AG09309 (cell line): ENCODE measurements at regions not wholly inside any gene's neighbourhood (a gene's known extent, or its start where the extent isn't known, plus 50 kb on each side); places are given as distances from the start of the nearest gene placed in this dataset.

ENCODE experiments used
- DNase-seq: peaks from one replicate; pipeline ENCODE4 v3.0.0-alpha.2; 2010; ENCODE audit warnings: low read depth
- H3K4me3 ChIP-seq: 2 replicates; pipeline ENCODE4 v1.5.1; 2011; ENCODE audit warnings: mild to moderate bottlenecking, low read depth, low read length, moderate library complexity; ENCODE audit not compliant: control insufficient read depth
- CTCF ChIP-seq: IDR thresholded peaks from 2 replicates; pipeline ENCODE4 v1.5.1; 2011; ENCODE audit warnings: mild to moderate bottlenecking, low read depth, low read length, inconsistent platforms; ENCODE audit not compliant: insufficient read depth, control insufficient read depth; ENCODE audit errors: missing control alignments

GRCh38 chr6:47917811-47918210 is 136.0 kb downstream of the OPN5 start:
- TF ChIP-seq CTCF: no peak
- H3K4me3 ChIP-seq: no peak overlapping the region
- no peak for DNase-seq

- no peak for DNase-seq
- no peak for TF ChIP-seq CTCF
- H3K4me3 ChIP-seq: no peak overlapping the region
Observed at GRCh38 chr6:47917202-47917601, 135.4 kb downstream of the OPN5 start.

GRCh38 chr6:47915017-47915416 is 133.2 kb downstream of the OPN5 start:
- no peak for TF ChIP-seq CTCF
- H3K4me3 ChIP-seq: no peak overlapping the region

GRCh38 chr6:47908271-47908670 is 126.4 kb downstream of the OPN5 start:
- TF ChIP-seq CTCF: no peak
- DNase-seq: no peak
- H3K4me3 ChIP-seq: no peak overlapping the region

More at GRCh38 chr6:47915017-47915416, 133.2 kb downstream of the OPN5 start:
- DNase-seq: no peak

GRCh38 chr6:47905717-47906116 is 123.9 kb downstream of the OPN5 start:
- no peak overlapping the region for H3K4me3 ChIP-seq
- TF ChIP-seq CTCF: no peak
- DNase-seq: no peak

GRCh38 chr6:47897247-47897646 is 115.4 kb downstream of the OPN5 start:
- no peak for DNase-seq
- no peak overlapping the region for H3K4me3 ChIP-seq
- TF ChIP-seq CTCF: no peak

GRCh38 chr6:47890326-47890875 is 108.6 kb downstream of the OPN5 start:
- no peak for TF ChIP-seq CTCF
- no peak overlapping the region for H3K4me3 ChIP-seq
- no peak for DNase-seq
